ENCODE measurements at regions not wholly inside any gene's neighbourhood (a gene's known extent, or its start where the extent isn't known, plus 50 kb on each side); places are given as distances from the start of the nearest gene placed in this dataset.

GRCh38 chr1:93016171-93016570 lies 54.9 kb upstream of the DIPK1A start:
- TF ChIP-seq, protein P1, sequence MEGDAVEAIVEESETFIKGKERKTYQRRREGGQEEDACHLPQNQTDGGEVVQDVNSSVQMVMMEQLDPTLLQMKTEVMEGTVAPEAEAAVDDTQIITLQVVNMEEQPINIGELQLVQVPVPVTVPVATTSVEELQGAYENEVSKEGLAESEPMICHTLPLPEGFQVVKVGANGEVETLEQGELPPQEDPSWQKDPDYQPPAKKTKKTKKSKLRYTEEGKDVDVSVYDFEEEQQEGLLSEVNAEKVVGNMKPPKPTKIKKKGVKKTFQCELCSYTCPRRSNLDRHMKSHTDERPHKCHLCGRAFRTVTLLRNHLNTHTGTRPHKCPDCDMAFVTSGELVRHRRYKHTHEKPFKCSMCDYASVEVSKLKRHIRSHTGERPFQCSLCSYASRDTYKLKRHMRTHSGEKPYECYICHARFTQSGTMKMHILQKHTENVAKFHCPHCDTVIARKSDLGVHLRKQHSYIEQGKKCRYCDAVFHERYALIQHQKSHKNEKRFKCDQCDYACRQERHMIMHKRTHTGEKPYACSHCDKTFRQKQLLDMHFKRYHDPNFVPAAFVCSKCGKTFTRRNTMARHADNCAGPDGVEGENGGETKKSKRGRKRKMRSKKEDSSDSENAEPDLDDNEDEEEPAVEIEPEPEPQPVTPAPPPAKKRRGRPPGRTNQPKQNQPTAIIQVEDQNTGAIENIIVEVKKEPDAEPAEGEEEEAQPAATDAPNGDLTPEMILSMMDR (IDR thresholded peaks at IDR 0.05), result no peak
- TF ChIP-seq POLR2AphosphoS5 (IDR thresholded peaks at IDR 0.05), result no peak
- TF ChIP-seq POLR2A (IDR thresholded peaks at IDR 0.05; ENCODE audit: low read depth), result no peak
- TF ChIP-seq EP300 (IDR thresholded peaks at IDR 0.05), result no peak

All from esophagus muscularis mucosa (tissue), 4 donors.